A673 (cell line): ENCODE measurements at regions not wholly inside any gene's neighbourhood (a gene's known extent, or its start where the extent isn't known, plus 50 kb on each side); places are given as distances from the start of the nearest gene placed in this dataset.

Source experiments
- BruUV-seq: library from RNA; stranded (reverse); fragments of 400-500 nt; replicated peaks from 2 replicates; lab custom pipeline; 2021; lab: Mats Ljungman, UMichigan
- CTCF ChIA-PET: fragments of 300-600 bp; sonication (Branson Sonifier 250); formaldehyde crosslinking; loops from one replicate; lab custom pipeline; 2022; ENCODE audit warnings: antibody characterized with exemption; lab: Charles Lee
- POLR2A ChIA-PET: fragments of 300-600 bp; sonication (Branson Sonifier 250); formaldehyde crosslinking; loops from one replicate; lab custom pipeline; 2022; ENCODE audit warnings: antibody characterized with exemption; ENCODE audit not compliant: low non-redundant PET; lab: Charles Lee
- DNase-seq: peaks from one replicate; pipeline ENCODE4 v3.0.0-alpha.2; 2015; ENCODE audit warnings: low spot score
- H3K27ac ChIP-seq: fragments of 200-600 bp; sonication (generic); 2 replicates; pipeline ENCODE4 v1.5.1; 2016; ENCODE audit warnings: mixed run types, low read depth, mild to moderate bottlenecking, mixed read lengths, antibody characterized with exemption, low read length; ENCODE audit not compliant: poor library complexity, severe bottlenecking
- H3K27me3 ChIP-seq: fragments of 200-600 bp; sonication (generic); replicated peaks from 2 replicates; pipeline ENCODE4 v1.6.1; 2017; ENCODE audit warnings: mixed run types, low read depth, mild to moderate bottlenecking, mixed read lengths, antibody characterized with exemption, low read length; ENCODE audit not compliant: insufficient read depth, poor library complexity
- H3K36me3 ChIP-seq: fragments of 200-600 bp; sonication (generic); 2 replicates; pipeline ENCODE4 v1.6.1; 2016; ENCODE audit warnings: mixed run types, mild to moderate bottlenecking, mixed read lengths, antibody characterized with exemption, low read length; ENCODE audit not compliant: insufficient read depth, poor library complexity, severe bottlenecking
- H3K4me1 ChIP-seq: fragments of 200-600 bp; sonication (generic); 2 replicates; pipeline ENCODE4 v1.6.1; 2017; ENCODE audit warnings: mixed run types, mild to moderate bottlenecking, mixed read lengths, antibody characterized with exemption, low read length; ENCODE audit not compliant: insufficient read depth, poor library complexity, severe bottlenecking
- H3K4me3 ChIP-seq: fragments of 200-600 bp; sonication (generic); 2 replicates; pipeline ENCODE4 v1.5.1; 2016; ENCODE audit warnings: low read depth, mixed run types, mild to moderate bottlenecking, mixed read lengths, low read length; ENCODE audit not compliant: poor library complexity, severe bottlenecking
- H3K9me3 ChIP-seq: fragments of 200-600 bp; sonication (generic); 2 replicates; pipeline ENCODE4 v1.6.1; 2016; ENCODE audit warnings: mixed run types, low read depth, mild to moderate bottlenecking, mixed read lengths, antibody characterized with exemption, low read length; ENCODE audit not compliant: poor library complexity, severe bottlenecking
- EZH2 ChIP-seq: fragments of 200-600 bp; sonication (generic); IDR thresholded peaks from 2 replicates; pipeline ENCODE4 v1.6.1; 2017; ENCODE audit warnings: borderline replicate concordance, low read depth, mild to moderate bottlenecking, mixed read lengths, antibody characterized with exemption, low read length; ENCODE audit not compliant: poor library complexity, severe bottlenecking
- intact Hi-C: fragments of 100-400 bp; cut with micrococcal nuclease; formaldehyde crosslinking; loops from one replicate; pipeline ENCODE4 v1.10.0; 2022; ENCODE audit not compliant: unreplicated experiment
- TF ChIP-seq, protein P1 (sequence below): fragments of 300-800, 200-600 bp; sonication (generic); conservative IDR thresholded peaks from 2 replicates; pipeline ENCODE4 v1.5.1; 2017; ENCODE audit warnings: low read depth, mild to moderate bottlenecking, antibody characterized with exemption, low read length, moderate library complexity, mixed read lengths

DNA sequence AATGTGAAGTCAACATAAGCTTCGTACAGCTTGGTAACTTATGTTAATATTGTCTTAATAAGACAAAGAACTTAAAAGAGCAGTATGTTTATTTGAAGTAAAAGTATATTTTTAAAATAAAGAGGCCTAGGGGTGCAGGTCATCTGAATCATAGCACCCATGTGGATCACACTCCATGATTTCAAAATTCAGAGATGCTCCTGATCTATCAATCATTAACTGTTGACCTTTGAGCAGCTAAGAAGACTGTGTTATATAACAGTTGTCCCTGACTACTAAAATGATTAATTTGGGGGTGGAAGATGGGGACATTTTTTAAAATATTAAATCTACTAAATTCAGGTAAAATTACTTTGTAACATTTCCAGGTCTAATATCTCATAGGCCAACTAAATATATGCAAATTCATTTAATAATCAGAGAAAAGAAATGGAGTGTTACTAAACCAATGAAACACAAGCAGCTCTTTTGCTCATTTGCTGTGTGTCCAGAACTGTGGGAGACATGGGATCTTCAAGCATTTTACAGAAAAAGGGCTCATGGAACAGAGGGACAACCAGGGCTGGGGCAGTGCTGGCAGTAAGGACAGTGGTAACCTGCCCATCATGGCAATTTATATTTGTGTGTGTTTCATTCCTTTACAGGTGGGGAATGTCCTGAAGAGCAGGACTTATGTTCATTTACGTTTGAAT lies 120.7 kb upstream of the PCED1B start:
- Histone ChIP-seq H3K36me3 (no peaks in the 10 kb centered on the region), H3K4me1 (no peaks in the 10 kb centered on the region), H3K27me3 (no peaks in the 10 kb centered on the region), H3K27ac (no peak overlapping the region), H3K9me3 (no peaks in the 10 kb centered on the region), H3K4me3 (no peak overlapping the region)
- no TSS peak for BruUV-seq
- TF ChIP-seq, protein P1, sequence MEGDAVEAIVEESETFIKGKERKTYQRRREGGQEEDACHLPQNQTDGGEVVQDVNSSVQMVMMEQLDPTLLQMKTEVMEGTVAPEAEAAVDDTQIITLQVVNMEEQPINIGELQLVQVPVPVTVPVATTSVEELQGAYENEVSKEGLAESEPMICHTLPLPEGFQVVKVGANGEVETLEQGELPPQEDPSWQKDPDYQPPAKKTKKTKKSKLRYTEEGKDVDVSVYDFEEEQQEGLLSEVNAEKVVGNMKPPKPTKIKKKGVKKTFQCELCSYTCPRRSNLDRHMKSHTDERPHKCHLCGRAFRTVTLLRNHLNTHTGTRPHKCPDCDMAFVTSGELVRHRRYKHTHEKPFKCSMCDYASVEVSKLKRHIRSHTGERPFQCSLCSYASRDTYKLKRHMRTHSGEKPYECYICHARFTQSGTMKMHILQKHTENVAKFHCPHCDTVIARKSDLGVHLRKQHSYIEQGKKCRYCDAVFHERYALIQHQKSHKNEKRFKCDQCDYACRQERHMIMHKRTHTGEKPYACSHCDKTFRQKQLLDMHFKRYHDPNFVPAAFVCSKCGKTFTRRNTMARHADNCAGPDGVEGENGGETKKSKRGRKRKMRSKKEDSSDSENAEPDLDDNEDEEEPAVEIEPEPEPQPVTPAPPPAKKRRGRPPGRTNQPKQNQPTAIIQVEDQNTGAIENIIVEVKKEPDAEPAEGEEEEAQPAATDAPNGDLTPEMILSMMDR, result no peak
- no peak for TF ChIP-seq EZH2
- DNase-seq, result no peak
- POLR2A ChIA-PET, result interaction anchor here (0.6 kb wide), 2 partner anchors 737 to 1397 kb away, joined by 3 to 5 read pairs; no protein-coding TSS in a partner anchor
- CTCF ChIA-PET, result no interaction called here
- intact Hi-C loops, result no loop called here

DNA sequence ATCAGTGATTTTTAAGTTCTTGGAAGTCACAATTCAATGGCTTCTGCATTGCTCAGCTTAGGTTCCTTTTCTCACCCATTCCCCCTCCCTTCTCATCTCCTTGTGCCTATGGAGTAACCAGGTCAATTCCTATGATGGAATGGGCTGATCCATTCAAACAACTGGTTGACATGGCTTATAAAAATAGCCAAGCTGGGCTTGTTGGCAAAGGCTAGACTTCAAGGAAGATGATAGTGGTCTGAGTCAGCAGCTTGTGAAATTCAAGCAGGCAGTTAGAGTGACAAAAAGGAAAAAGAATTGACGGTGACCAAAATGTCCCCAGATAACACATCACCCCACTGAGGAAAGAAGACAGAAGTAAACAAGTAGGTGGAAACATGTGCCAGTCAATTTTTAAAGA lies 119.9 kb upstream of the PCED1B start:
- ChIA-PET CTCF (no interaction called here), POLR2A (interaction anchor here (0.6 kb wide), 1 partner anchor 1398 kb away, joined by 3 read pairs; no protein-coding TSS in a partner anchor)
- intact Hi-C loops, result no loop called here
- Histone ChIP-seq H3K36me3 (no peaks in the 10 kb centered on the region), H3K4me1 (no peaks in the 10 kb centered on the region), H3K27ac (no peak overlapping the region), H3K4me3 (no peak overlapping the region), H3K27me3 (no peaks in the 10 kb centered on the region), H3K9me3 (no peaks in the 10 kb centered on the region)
- TF ChIP-seq, protein P1, result no peak
- no peak for TF ChIP-seq EZH2
- no TSS peak for BruUV-seq
- no peak for DNase-seq

DNA sequence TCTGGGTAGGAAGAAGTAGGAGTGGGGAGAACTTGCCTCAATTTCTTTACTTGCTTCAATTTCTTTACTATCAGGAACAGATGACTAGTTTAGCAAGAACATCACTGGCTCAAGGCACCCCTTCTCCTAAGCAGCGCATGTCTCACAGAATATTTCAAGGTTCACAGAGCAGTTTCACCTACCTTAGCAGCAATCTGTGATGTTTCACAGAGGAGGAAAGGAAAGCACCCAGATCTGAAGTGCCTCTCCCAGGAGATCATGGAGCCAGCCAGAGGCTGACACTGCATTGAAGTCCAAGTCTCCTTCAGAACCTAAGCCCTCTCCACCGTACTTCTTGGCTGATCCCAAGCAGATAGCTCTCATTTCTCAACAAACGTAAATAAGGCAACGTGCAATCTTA lies 118.7 kb upstream of the PCED1B start:
- no peak for DNase-seq
- ChIA-PET CTCF (no interaction called here), POLR2A (no interaction called here)
- Histone ChIP-seq H3K27me3 (no peaks in the 10 kb centered on the region), H3K27ac (no peak overlapping the region), H3K9me3 (no peaks in the 10 kb centered on the region), H3K36me3 (no peaks in the 10 kb centered on the region), H3K4me1 (no peaks in the 10 kb centered on the region), H3K4me3 (no peak overlapping the region)
- intact Hi-C loops, result no loop called here
- no TSS peak for BruUV-seq
- TF ChIP-seq EZH2, result no peak
- TF ChIP-seq, protein P1, result no peak
